Mesenchymal stem cell (in vitro differentiated cells and primary cell): ENCODE measurements at regions not wholly inside any gene's neighbourhood (a gene's known extent, or its start where the extent isn't known, plus 50 kb on each side); places are given as distances from the start of the nearest gene placed in this dataset.

ENCODE experiments used
- DNase-seq: peaks from one replicate; pipeline ENCODE4 v3.0.0-alpha.2; 2013
- H2AFZ ChIP-seq: one replicate; pipeline ENCODE4 v1.6.1; 2013; ENCODE audit warnings: low read depth, mild to moderate bottlenecking, control low read depth, inconsistent platforms, low read length, moderate library complexity
- H2AK5ac ChIP-seq: 2 replicates; pipeline ENCODE4 v1.6.1; 2013; ENCODE audit warnings: low read length, moderate library complexity, mild to moderate bottlenecking, inconsistent platforms; ENCODE audit not compliant: severe bottlenecking
- H2BK120ac ChIP-seq: one replicate; pipeline ENCODE4 v1.6.1; 2013; ENCODE audit warnings: low read depth, mild to moderate bottlenecking, inconsistent platforms, low read length, moderate library complexity
- H2BK12ac ChIP-seq, 2 experiments: one replicate each; pipeline ENCODE4 v1.6.1; 2013; ENCODE audit warnings: inconsistent platforms in 2 of 2, low read length in 2 of 2, mild to moderate bottlenecking in 2 of 2, moderate library complexity in 2 of 2, control low read depth in 1 of 2
- H2BK15ac ChIP-seq: one replicate; pipeline ENCODE4 v1.6.1; 2013; ENCODE audit warnings: mild to moderate bottlenecking, low read depth, inconsistent platforms; ENCODE audit not compliant: poor library complexity, severe bottlenecking
- H2BK5ac ChIP-seq: 2 replicates; pipeline ENCODE4 v1.6.1; 2013; ENCODE audit warnings: low read depth, mild to moderate bottlenecking, low read length, control low read depth, inconsistent platforms; ENCODE audit not compliant: poor library complexity, severe bottlenecking
- H3K14ac ChIP-seq, 2 experiments: one replicate each; pipeline ENCODE4 v1.6.1; 2013; ENCODE audit warnings: inconsistent platforms in 2 of 2, low read length in 2 of 2, control low read depth in 1 of 2, mild to moderate bottlenecking in 1 of 2, moderate library complexity in 1 of 2
- H3K18ac ChIP-seq, 2 experiments: one replicate each; pipeline ENCODE4 v1.6.1; 2013; ENCODE audit warnings: inconsistent platforms in 2 of 2, low read length in 2 of 2, control low read depth in 1 of 2, low read depth in 1 of 2, mild to moderate bottlenecking in 1 of 2
- H3K23ac ChIP-seq, 2 experiments: one replicate each; pipeline ENCODE4 v1.6.1; 2013; ENCODE audit warnings: inconsistent platforms in 2 of 2, low read length in 2 of 2, mild to moderate bottlenecking in 2 of 2, moderate library complexity in 2 of 2, control low read depth in 1 of 2
- H3K27ac ChIP-seq: 2 replicates; pipeline ENCODE4 v1.5.1; 2013; ENCODE audit warnings: mild to moderate bottlenecking, moderate library complexity, low read length, control low read depth, inconsistent platforms; ENCODE audit not compliant: poor library complexity, severe bottlenecking
- H3K27me3 ChIP-seq, 2 experiments: 2 replicates each; pipeline versions ENCODE4 v1.6.1 to v1.7.0; 2013; ENCODE audit warnings: low read length in 2 of 2, mild to moderate bottlenecking in 2 of 2, moderate library complexity in 2 of 2, control low read depth in 1 of 2, inconsistent platforms in 1 of 2; ENCODE audit not compliant: control insufficient read depth in 1 of 2, insufficient read depth in 1 of 2
- H3K36me3 ChIP-seq, 2 experiments: 2 replicates each; pipeline versions ENCODE4 v1.6.1 to v1.7.0; 2013; ENCODE audit warnings: low read length in 2 of 2, control low read depth in 1 of 2, inconsistent platforms in 1 of 2, low read depth in 1 of 2, mild to moderate bottlenecking in 1 of 2; ENCODE audit not compliant: insufficient read depth in 2 of 2, control insufficient read depth in 1 of 2
- H3K4ac ChIP-seq, 2 experiments: one replicate each; pipeline ENCODE4 v1.6.1; 2013; ENCODE audit warnings: inconsistent platforms in 2 of 2, low read length in 2 of 2, mild to moderate bottlenecking in 2 of 2, moderate library complexity in 2 of 2, control low read depth in 1 of 2, low read depth in 1 of 2
- H3K4me1 ChIP-seq: 2 replicates; pipeline ENCODE4 v1.6.1; 2013; ENCODE audit warnings: low read depth, low read length, control low read depth; ENCODE audit not compliant: control insufficient read depth, insufficient read depth
- H3K4me2 ChIP-seq: 2 replicates; pipeline ENCODE4 v1.6.1; 2013; ENCODE audit warnings: low read length, mild to moderate bottlenecking, inconsistent platforms; ENCODE audit not compliant: poor library complexity, severe bottlenecking
- H3K4me3 ChIP-seq, 2 experiments: 2 replicates each; pipeline versions ENCODE4 v1.5.1 to v1.7.0; 2013; ENCODE audit warnings: low read length in 2 of 2, mild to moderate bottlenecking in 2 of 2, control low read depth in 1 of 2, low read depth in 1 of 2; ENCODE audit not compliant: insufficient read depth in 1 of 2
- H3K79me1 ChIP-seq: replicated peaks from 2 replicates; pipeline ENCODE4 v1.6.1; 2013; ENCODE audit warnings: mild to moderate bottlenecking, control low read depth, low read length, inconsistent platforms; ENCODE audit not compliant: poor library complexity, severe bottlenecking
- H3K9ac ChIP-seq: 2 replicates; pipeline ENCODE4 v1.7.0; 2013; ENCODE audit warnings: mild to moderate bottlenecking, low read length, moderate library complexity
- H3K9me3 ChIP-seq: 2 replicates; pipeline ENCODE4 v1.7.0; 2013; ENCODE audit warnings: mild to moderate bottlenecking, low read length; ENCODE audit not compliant: control insufficient read depth
- H4K8ac ChIP-seq: one replicate; pipeline ENCODE4 v1.6.1; 2013; ENCODE audit warnings: inconsistent platforms, mild to moderate bottlenecking, low read length, moderate library complexity
- H4K91ac ChIP-seq: one replicate; pipeline ENCODE4 v1.6.1; 2013; ENCODE audit warnings: mild to moderate bottlenecking, low read length, inconsistent platforms
- WGBS: methylation state at CpG from one replicate; pipeline ENCODE4 v1.1.7; 2013; ENCODE audit warnings: mixed read lengths; 5-methylcytosine and 5-hydroxymethylcytosine counted together

DNA sequence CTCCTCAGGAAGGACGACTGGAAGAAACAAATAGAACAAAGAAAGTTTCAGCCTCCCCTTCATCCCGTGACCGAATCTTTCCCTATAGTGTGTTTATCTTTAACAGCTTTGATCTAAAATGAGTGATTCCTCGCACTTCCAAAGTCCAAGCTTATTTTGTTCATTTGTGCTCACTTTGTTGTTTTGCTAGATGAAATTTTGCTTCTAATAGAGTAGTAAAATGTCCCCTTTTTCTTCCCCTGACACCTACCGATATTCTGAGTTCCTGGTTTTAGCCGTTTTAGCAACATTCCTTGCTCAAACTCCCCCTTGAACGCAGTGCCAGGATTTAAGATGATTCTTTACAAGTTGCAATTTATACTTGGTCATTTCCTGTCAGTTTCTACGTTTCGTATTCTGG is 204.2 kb downstream of the FGF9 start:
- Histone ChIP-seq H3K9me3 (no peaks in the 10 kb centered on the region), H3K36me3 (no peaks in the 10 kb centered on the region), H2AFZ (no peak overlapping the region), H3K27me3 (peaks cover 0 to 4% of the 10 kb centered on the region in 2 experiments), H2AK5ac (no peak overlapping the region), H2BK120ac (no peak overlapping the region), H3K14ac (no peak overlapping the region), H3K9ac (no peak overlapping the region), H3K4me3 (no peak overlapping the region), H3K79me1 (no peaks in the 10 kb centered on the region), H3K4ac (no peak overlapping the region), H3K4me1 (peaks cover 4% of the 10 kb centered on the region), H2BK15ac (no peak overlapping the region), H2BK12ac (no peak overlapping the region), H3K27ac (no peak overlapping the region), H3K23ac (no peak overlapping the region), H4K91ac (no peak overlapping the region), H2BK5ac (no peak overlapping the region), H3K4me2 (no peak overlapping the region), H3K18ac (no peak overlapping the region), H4K8ac (no peak overlapping the region)
- no peak for DNase-seq
- WGBS, result 75% methylated on average over 6 of the region's 9 CpGs

DNA sequence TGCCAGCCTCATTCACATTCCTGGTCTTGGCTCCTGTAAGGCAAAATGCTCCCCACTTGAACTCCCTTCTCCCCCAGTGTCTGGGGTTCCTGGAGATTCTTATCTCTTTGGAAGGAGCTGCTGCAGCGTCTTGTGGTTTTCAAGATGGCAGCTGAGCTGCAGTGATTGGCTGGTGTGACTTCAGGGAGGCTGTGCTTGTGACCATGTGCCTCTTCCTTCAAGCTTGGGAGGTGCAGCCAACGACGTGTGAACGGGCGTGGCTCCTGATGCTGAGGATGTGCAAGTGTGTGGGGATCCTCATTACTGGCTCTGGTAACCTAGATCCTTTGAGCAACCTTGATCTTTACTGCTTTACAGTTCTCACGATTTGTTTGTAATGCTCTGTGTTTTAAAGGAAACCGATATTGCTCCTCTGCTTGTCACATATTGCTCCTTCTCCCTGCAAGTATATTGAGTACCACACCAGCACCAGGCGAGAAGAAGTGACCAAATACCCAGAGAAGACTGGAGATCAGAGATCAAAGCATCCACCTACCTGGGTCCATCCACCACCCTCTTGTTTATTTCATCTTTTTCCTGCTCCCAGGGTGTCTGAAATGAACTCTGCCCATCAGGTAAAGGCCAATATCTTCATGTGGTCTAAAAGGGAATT is 208.5 kb downstream of the FGF9 start:
- H2BK12ac ChIP-seq, result no peak overlapping the region
- peaks cover 0 to 9% of the 10 kb centered on the region in 2 experiments for H3K27me3 ChIP-seq
- no peak overlapping the region for H4K8ac ChIP-seq
- no peak overlapping the region for H3K14ac ChIP-seq
- H2AK5ac ChIP-seq, result no peak overlapping the region
- H3K23ac ChIP-seq, result no peak overlapping the region
- H3K4me2 ChIP-seq, result no peak overlapping the region
- H2AFZ ChIP-seq, result no peak overlapping the region
- H2BK5ac ChIP-seq, result no peak overlapping the region
- no peak for DNase-seq
- H3K27ac ChIP-seq, result no peak overlapping the region
- H3K79me1 ChIP-seq, result no peaks in the 10 kb centered on the region
- no peak overlapping the region for H3K18ac ChIP-seq
- no peaks in the 10 kb centered on the region for H3K36me3 ChIP-seq
- no peak overlapping the region for H2BK120ac ChIP-seq
- no peak overlapping the region for H3K9ac ChIP-seq
- no peaks in the 10 kb centered on the region for H3K9me3 ChIP-seq
- no peak overlapping the region for H2BK15ac ChIP-seq
- H3K4me1 ChIP-seq, result no peaks in the 10 kb centered on the region
- no peak overlapping the region for H4K91ac ChIP-seq
- WGBS, result 76% methylated on average over 8 of the region's 8 CpGs
- no peak overlapping the region for H3K4ac ChIP-seq
- no peak overlapping the region for H3K4me3 ChIP-seq

DNA sequence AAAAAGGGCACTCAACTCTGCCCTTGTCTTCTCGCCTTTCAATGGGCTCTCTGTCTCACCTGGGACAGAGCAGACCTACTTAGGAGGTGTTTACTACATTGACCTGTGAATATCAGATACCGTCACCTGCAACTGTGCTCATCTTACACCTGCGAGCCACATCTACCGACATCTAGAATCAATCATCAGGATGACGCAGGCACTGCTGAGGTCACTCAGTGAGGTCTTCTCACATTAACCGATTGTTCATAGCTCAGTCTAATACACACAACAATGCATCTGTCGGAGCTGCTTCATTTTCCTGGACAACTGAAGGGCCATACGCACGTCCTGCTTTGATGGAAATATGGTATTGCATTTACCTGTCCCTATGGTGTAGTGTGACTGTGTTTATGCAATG is 211.9 kb downstream of the FGF9 start:
- DNase-seq, result no peak
- Histone ChIP-seq H3K14ac (no peak overlapping the region), H2BK5ac (no peak overlapping the region), H3K23ac (no peak overlapping the region), H2AFZ (no peak overlapping the region), H3K79me1 (no peaks in the 10 kb centered on the region), H2BK120ac (no peak overlapping the region), H3K4ac (no peak overlapping the region), H3K27ac (no peak overlapping the region), H3K18ac (no peak overlapping the region), H2BK12ac (no peak overlapping the region), H2BK15ac (no peak overlapping the region), H3K27me3 (peaks cover 0 to 9% of the 10 kb centered on the region in 2 experiments), H4K91ac (no peak overlapping the region), H3K4me3 (no peak overlapping the region), H2AK5ac (no peak overlapping the region), H4K8ac (no peak overlapping the region), H3K9me3 (no peaks in the 10 kb centered on the region), H3K4me2 (no peak overlapping the region), H3K36me3 (no peaks in the 10 kb centered on the region), H3K9ac (no peak overlapping the region), H3K4me1 (no peaks in the 10 kb centered on the region)
- WGBS, result 88% methylated on average over 9 of the region's 9 CpGs

DNA sequence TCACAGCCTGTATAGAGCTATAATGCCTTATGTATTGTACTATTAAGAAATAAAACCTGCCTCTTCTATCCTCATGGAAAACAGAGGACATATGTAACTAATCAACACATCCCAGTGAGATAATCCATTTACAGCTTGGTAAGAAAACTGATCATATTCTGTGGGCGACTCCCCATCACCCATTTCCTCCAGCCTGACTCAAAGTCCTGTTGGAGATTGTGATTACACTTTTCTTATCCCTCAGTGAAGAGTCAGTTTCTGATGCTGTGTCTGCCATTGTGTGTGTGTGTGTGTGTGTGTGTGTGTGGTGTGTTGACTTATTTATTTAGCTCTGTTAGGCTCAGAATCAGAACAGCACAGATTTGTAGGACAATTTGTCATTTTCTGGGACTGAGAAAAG is 212.8 kb downstream of the FGF9 start:
- H3K14ac ChIP-seq, result no peak overlapping the region
- H3K23ac ChIP-seq, result no peak overlapping the region

More for the DNA sequence above, 212.8 kb downstream of the FGF9 start:
- no peak overlapping the region for H2BK5ac ChIP-seq
- no peak overlapping the region for H4K91ac ChIP-seq
- H2AK5ac ChIP-seq, result no peak overlapping the region
- no peak overlapping the region for H4K8ac ChIP-seq
- H3K4me2 ChIP-seq, result no peak overlapping the region
- H3K27me3 ChIP-seq, result peaks cover 0 to 9% of the 10 kb centered on the region in 2 experiments
- H3K79me1 ChIP-seq, result no peaks in the 10 kb centered on the region
- H3K36me3 ChIP-seq, result no peaks in the 10 kb centered on the region
- no peaks in the 10 kb centered on the region for H3K9me3 ChIP-seq
- no peak overlapping the region for H3K9ac ChIP-seq
- H2BK12ac ChIP-seq, result no peak overlapping the region
- no peak overlapping the region for H3K4me3 ChIP-seq
- no peak overlapping the region for H2BK15ac ChIP-seq
- H3K18ac ChIP-seq, result no peak overlapping the region
- DNase-seq, result no peak
- no peaks in the 10 kb centered on the region for H3K4me1 ChIP-seq
- H2AFZ ChIP-seq, result no peak overlapping the region
- H3K27ac ChIP-seq, result no peak overlapping the region
- 50% methylated on average over 1 of the region's 1 CpG for WGBS
- no peak overlapping the region for H3K4ac ChIP-seq
- no peak overlapping the region for H2BK120ac ChIP-seq
